PC-3 (cell line): ENCODE measurements at regions not wholly inside any gene's neighbourhood (a gene's known extent, or its start where the extent isn't known, plus 50 kb on each side); places are given as distances from the start of the nearest gene placed in this dataset.
A peak's percentile ranks its signal among the peaks of the same experiment; 100 is the strongest.

Experiments
- ATAC-seq: fragments of 200-7000 bp; cut with Tn5 transposase; 2 replicates; pipeline ENCODE4 v1.9.1; 2020; ENCODE audit warnings: mild to moderate bottlenecking, moderate library complexity
- BruUV-seq: library from RNA; stranded (reverse); fragments of 400-500 nt; replicated peaks from 2 replicates; lab custom pipeline; 2021; lab: Mats Ljungman, UMichigan
- CTCF ChIA-PET: fragments of 300-600 bp; sonication (Branson Sonifier 250); formaldehyde crosslinking; loops from one replicate; lab custom pipeline; 2022; ENCODE audit warnings: antibody characterized with exemption; lab: Charles Lee
- POLR2A ChIA-PET: fragments of 300-600 bp; sonication (Branson Sonifier 250); formaldehyde crosslinking; loops from one replicate; lab custom pipeline; 2022; ENCODE audit warnings: antibody characterized with exemption; ENCODE audit not compliant: unreplicated experiment; lab: Charles Lee
- DNase-seq: peaks from one replicate; pipeline ENCODE4 v3.0.0-alpha.2; 2015
- H2AFZ ChIP-seq: fragments of 300-600 bp; sonication (generic); 2 replicates; pipeline ENCODE4 v1.6.0; 2016; ENCODE audit warnings: antibody characterized with exemption, low read length
- H3F3A ChIP-seq: fragments of 300-600 bp; sonication (generic); one replicate; pipeline ENCODE4 v1.6.0; 2017; ENCODE audit warnings: antibody characterized with exemption, low read length, control low read depth, mild to moderate bottlenecking; ENCODE audit not compliant: unreplicated experiment
- H3K27ac ChIP-seq: fragments of 300-600 bp; sonication (generic); 2 replicates; pipeline ENCODE4 v1.5.1; 2016; ENCODE audit warnings: mild to moderate bottlenecking, low read length
- H3K27me3 ChIP-seq: fragments of 300-600 bp; sonication (generic); 2 replicates; pipeline ENCODE4 v1.6.1; 2016; ENCODE audit warnings: low read length, mixed read lengths
- H3K36me3 ChIP-seq: fragments of 300-600 bp; sonication (generic); 2 replicates; pipeline ENCODE4 v1.6.1; 2016; ENCODE audit warnings: low read depth, mixed run types, low read length, mixed read lengths
- H3K4me1 ChIP-seq: fragments of 300-600 bp; sonication (generic); 2 replicates; pipeline ENCODE4 v1.5.1; 2016; ENCODE audit warnings: low read length; ENCODE audit not compliant: insufficient read depth
- H3K4me2 ChIP-seq: fragments of 300-600 bp; sonication (generic); 2 replicates; pipeline ENCODE4 v1.6.0; 2016; ENCODE audit warnings: low read length
- H3K4me3 ChIP-seq: fragments of 300-600 bp; sonication (generic); 2 replicates; pipeline ENCODE4 v1.5.1; 2016; ENCODE audit warnings: mild to moderate bottlenecking, low read length, mixed read lengths
- H3K79me2 ChIP-seq: fragments of 300-600 bp; sonication (generic); 2 replicates; pipeline ENCODE4 v1.6.1; 2017; ENCODE audit warnings: low read length, mixed read lengths
- H3K9ac ChIP-seq: fragments of 300-600 bp; sonication (generic); 2 replicates; pipeline ENCODE4 v1.6.0; 2016; ENCODE audit warnings: mild to moderate bottlenecking, low read length
- H3K9me2 ChIP-seq: fragments of 300-600 bp; sonication (generic); replicated peaks from 2 replicates; pipeline ENCODE4 v1.6.1; 2016; ENCODE audit warnings: mixed run types, low read length, mixed read lengths
- H3K9me3 ChIP-seq: fragments of 300-600 bp; sonication (generic); 2 replicates; pipeline ENCODE4 v1.6.1; 2016; ENCODE audit warnings: low read length, mixed read lengths
- H4K20me1 ChIP-seq: fragments of 300-600 bp; sonication (generic); 2 replicates; pipeline ENCODE4 v1.6.1; 2016; ENCODE audit warnings: low read length, mixed read lengths
- EZH2 ChIP-seq: fragments of 300-600 bp; sonication (generic); IDR thresholded peaks from one replicate; pipeline ENCODE4 v1.6.1; 2017; ENCODE audit warnings: antibody characterized with exemption, mild to moderate bottlenecking, low read length; ENCODE audit not compliant: unreplicated experiment
- EZH2phosphoT487 ChIP-seq: fragments of 300-600 bp; sonication (generic); IDR thresholded peaks from 2 replicates; pipeline ENCODE4 v1.6.1; 2018; ENCODE audit warnings: mild to moderate bottlenecking, antibody characterized with exemption, low read length, borderline replicate concordance
- intact Hi-C: fragments of 100-400 bp; cut with micrococcal nuclease; formaldehyde crosslinking; loops from 2 replicates; pipeline ENCODE4 v1.9.0; 2023
- TF ChIP-seq, protein P1 (sequence below): fragments of 300-600 bp; sonication (generic); conservative IDR thresholded peaks from 2 replicates; pipeline ENCODE4 v1.5.1; 2017; ENCODE audit warnings: antibody characterized with exemption, low read depth, mild to moderate bottlenecking, low read length

DNA sequence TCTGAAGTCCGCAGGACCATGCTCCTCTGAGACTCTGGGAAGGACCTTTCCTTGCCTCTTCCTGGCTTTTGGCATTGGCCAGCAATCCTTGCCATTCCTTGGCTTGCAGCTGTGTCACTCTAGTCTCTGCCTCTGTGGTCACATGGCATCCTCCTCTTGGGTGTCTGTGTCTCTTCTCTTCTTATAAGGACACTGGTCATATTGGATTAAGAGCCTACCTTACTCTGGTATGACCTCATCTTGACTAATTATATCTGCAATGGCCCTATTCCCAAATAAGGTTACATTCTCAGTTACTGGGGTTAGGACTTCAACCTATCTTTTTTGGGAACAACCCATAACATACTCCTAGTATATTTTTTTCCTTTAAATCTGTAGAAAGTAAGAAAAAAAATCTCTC lies 49.9 kb upstream of the GTSF1L start:
- H3K4me3 ChIP-seq: no peak overlapping the region
- ChIA-PET POLR2A (no interaction called here), CTCF (no interaction called here)
- intact Hi-C loops: no loop called here
- no peaks in the 10 kb centered on the region for H3K27me3 ChIP-seq
- H4K20me1 ChIP-seq: no peaks in the 10 kb centered on the region
- H3K9me3 ChIP-seq: peaks cover 10% of the 10 kb centered on the region
- H3K9me2 ChIP-seq: no peaks in the 10 kb centered on the region
- no TSS peak for BruUV-seq
- no peak overlapping the region for H3K27ac ChIP-seq
- H3K36me3 ChIP-seq: no peaks in the 10 kb centered on the region
- H3K9ac ChIP-seq: no peak overlapping the region
- H3K4me1 ChIP-seq: peaks cover 2% of the 10 kb centered on the region
- peak; percentile 41 for DNase-seq
- no peak overlapping the region for H3K4me2 ChIP-seq
- no peak for ATAC-seq
- H3F3A ChIP-seq: no peaks in the 10 kb centered on the region
- H3K79me2 ChIP-seq: no peaks in the 10 kb centered on the region
- TF ChIP-seq EZH2 (no peak), EZH2phosphoT487 (no peak)
- TF ChIP-seq, protein P1, sequence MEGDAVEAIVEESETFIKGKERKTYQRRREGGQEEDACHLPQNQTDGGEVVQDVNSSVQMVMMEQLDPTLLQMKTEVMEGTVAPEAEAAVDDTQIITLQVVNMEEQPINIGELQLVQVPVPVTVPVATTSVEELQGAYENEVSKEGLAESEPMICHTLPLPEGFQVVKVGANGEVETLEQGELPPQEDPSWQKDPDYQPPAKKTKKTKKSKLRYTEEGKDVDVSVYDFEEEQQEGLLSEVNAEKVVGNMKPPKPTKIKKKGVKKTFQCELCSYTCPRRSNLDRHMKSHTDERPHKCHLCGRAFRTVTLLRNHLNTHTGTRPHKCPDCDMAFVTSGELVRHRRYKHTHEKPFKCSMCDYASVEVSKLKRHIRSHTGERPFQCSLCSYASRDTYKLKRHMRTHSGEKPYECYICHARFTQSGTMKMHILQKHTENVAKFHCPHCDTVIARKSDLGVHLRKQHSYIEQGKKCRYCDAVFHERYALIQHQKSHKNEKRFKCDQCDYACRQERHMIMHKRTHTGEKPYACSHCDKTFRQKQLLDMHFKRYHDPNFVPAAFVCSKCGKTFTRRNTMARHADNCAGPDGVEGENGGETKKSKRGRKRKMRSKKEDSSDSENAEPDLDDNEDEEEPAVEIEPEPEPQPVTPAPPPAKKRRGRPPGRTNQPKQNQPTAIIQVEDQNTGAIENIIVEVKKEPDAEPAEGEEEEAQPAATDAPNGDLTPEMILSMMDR: no peak
- no peak overlapping the region for H2AFZ ChIP-seq
